GM12892 (cell line): ENCODE measurements at regions not wholly inside any gene's neighbourhood (a gene's known extent, or its start where the extent isn't known, plus 50 kb on each side); places are given as distances from the start of the nearest gene placed in this dataset.
"Not testable (repeated sequence)": the region's sequence is repeated elsewhere in the genome, so short reads cannot be mapped to it uniquely, and the experiment has no call there.

Experiments
- POLR2A ChIP-seq: IDR thresholded peaks from 2 replicates; pipeline ENCODE4 v1.6.1; 2011; ENCODE audit warnings: low read depth, low read length, control low read depth
- TAF1 ChIP-seq: IDR thresholded peaks from 2 replicates; pipeline ENCODE4 v1.6.1; 2011; ENCODE audit warnings: low read depth, mild to moderate bottlenecking, control low read depth, low read length, borderline replicate concordance

DNA sequence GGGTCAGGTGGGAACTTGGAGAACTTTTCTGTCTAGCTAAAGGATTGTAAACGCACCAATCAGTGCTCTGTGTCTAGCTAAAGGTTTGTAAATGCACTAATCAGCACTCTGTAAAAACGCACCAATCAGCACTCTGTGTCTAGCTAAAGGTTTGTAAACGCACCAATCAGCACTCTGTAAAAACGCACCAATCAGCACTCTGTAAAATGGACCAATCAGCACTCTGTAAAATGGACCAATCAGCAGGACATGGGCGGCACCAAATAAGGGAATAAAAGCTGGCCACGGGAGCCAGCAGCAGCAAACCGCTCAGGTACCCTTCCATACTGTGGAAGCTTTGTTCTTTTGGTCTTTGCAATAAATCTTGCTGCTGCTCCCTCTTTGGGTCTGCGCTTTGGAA lies 108.0 kb upstream of the MEGF10 start:
- not testable (repeated sequence) for TF ChIP-seq TAF1, POLR2A
